OCI-LY3 (cell line): ENCODE measurements at regions not wholly inside any gene's neighbourhood (a gene's known extent, or its start where the extent isn't known, plus 50 kb on each side); places are given as distances from the start of the nearest gene placed in this dataset.

Source experiments
- CTCF ChIP-seq: fragments of 200-600, 300-600 bp; sonication (generic); IDR thresholded peaks from 2 replicates; pipeline ENCODE4 v1.5.1; 2014; ENCODE audit warnings: antibody characterized with exemption, low read length, low read depth
- EZH2phosphoT487 ChIP-seq: fragments of 200-600 bp; shearing (Covaris generic); IDR thresholded peaks from 2 replicates; pipeline ENCODE4 v1.6.1; 2018; ENCODE audit warnings: antibody characterized with exemption, mixed run types, low read depth

- no peak for TF ChIP-seq CTCF
- no peak for TF ChIP-seq EZH2phosphoT487
These were observed 199.2 kb downstream of the TFCP2L1 start for GRCh38 chr2:121085801-121086200.
